MCF 10A (cell line): ENCODE measurements at regions not wholly inside any gene's neighbourhood (a gene's known extent, or its start where the extent isn't known, plus 50 kb on each side); places are given as distances from the start of the nearest gene placed in this dataset.

ENCODE experiments used
- BruUV-seq: library from RNA; stranded (reverse); fragments of 400-500 nt; replicated peaks from 2 replicates; lab custom pipeline; 2021; lab: Mats Ljungman, UMichigan
- CTCF ChIA-PET: fragments of 300-600 bp; sonication (Branson Sonifier 250); formaldehyde crosslinking; extraction: SDS; loops from one replicate; lab custom pipeline; 2021; ENCODE audit warnings: antibody characterized with exemption, inconsistent platforms; lab: Yijun Ruan, JAX
- POLR2A ChIA-PET: fragments of 300-600, 350-650 bp; sonication (Branson Sonifier 250); formaldehyde crosslinking; extraction: SDS; loops from one replicate; lab custom pipeline; 2020; ENCODE audit warnings: antibody characterized with exemption, inconsistent platforms; lab: Yijun Ruan, JAX
- DNase-seq: peaks from one replicate; pipeline ENCODE4 v3.0.0-alpha.2; 2018; ENCODE audit not compliant: unreplicated experiment
- H3K27ac Mint-ChIP-seq: one replicate; pipeline ENCODE4 v1.8.0; 2022; ENCODE audit warnings: mild to moderate bottlenecking, low read depth, mixed read lengths; ENCODE audit not compliant: unreplicated experiment
- H3K27me3 Mint-ChIP-seq: one replicate; pipeline ENCODE4 v1.8.0; 2022; ENCODE audit warnings: mixed read lengths; ENCODE audit not compliant: insufficient read depth, unreplicated experiment
- H3K36me3 Mint-ChIP-seq: one replicate; pipeline ENCODE4 v1.8.0; 2022; ENCODE audit warnings: mild to moderate bottlenecking, moderate library complexity, mixed read lengths; ENCODE audit not compliant: insufficient read depth, unreplicated experiment
- H3K4me1 Mint-ChIP-seq: one replicate; pipeline ENCODE4 v1.8.0; 2022; ENCODE audit warnings: mixed read lengths; ENCODE audit not compliant: insufficient read depth, unreplicated experiment
- H3K4me3 Mint-ChIP-seq: one replicate; pipeline ENCODE4 v1.8.0; 2022; ENCODE audit warnings: mild to moderate bottlenecking, moderate library complexity, mixed read lengths; ENCODE audit not compliant: unreplicated experiment
- H3K9me3 Mint-ChIP-seq: one replicate; pipeline ENCODE4 v1.8.0; 2022; ENCODE audit warnings: mixed read lengths; ENCODE audit not compliant: unreplicated experiment
- CTCF ChIP-seq: fragments of 200-600 bp; IDR thresholded peaks from one replicate; pipeline ENCODE4 v1.8.0; 2022; ENCODE audit warnings: antibody characterized with exemption, mild to moderate bottlenecking; ENCODE audit not compliant: unreplicated experiment
- intact Hi-C: fragments of 100-400 bp; cut with micrococcal nuclease; formaldehyde crosslinking; loops from 2 replicates; pipeline ENCODE4 v1.14.1; 2022

GRCh38 chr1:101664726-101665125, 332.0 kb downstream of the OLFM3 start:
- TF ChIP-seq CTCF = no peak
- Mint-ChIP-seq H3K4me1 (no peaks in the 10 kb centered on the region), H3K9me3 (peaks cover 8% of the 10 kb centered on the region), H3K27ac (no peak overlapping the region), H3K36me3 (peaks cover under 1% of the 10 kb centered on the region), H3K27me3 (no peaks in the 10 kb centered on the region), H3K4me3 (no peak overlapping the region)
- no peak for DNase-seq
- ChIA-PET CTCF (interaction anchor here (0.8 to 1.3 kb wide), 4 partner anchors 11 to 770 kb away, joined by 4 to 8 read pairs (median 5); no protein-coding TSS in a partner anchor), POLR2A (interaction anchor here (0.6 kb wide), 1 partner anchor 15 kb away, joined by 3 read pairs; no protein-coding TSS in a partner anchor)
- no TSS peak for BruUV-seq
- intact Hi-C loops = no loop called here

DNA sequence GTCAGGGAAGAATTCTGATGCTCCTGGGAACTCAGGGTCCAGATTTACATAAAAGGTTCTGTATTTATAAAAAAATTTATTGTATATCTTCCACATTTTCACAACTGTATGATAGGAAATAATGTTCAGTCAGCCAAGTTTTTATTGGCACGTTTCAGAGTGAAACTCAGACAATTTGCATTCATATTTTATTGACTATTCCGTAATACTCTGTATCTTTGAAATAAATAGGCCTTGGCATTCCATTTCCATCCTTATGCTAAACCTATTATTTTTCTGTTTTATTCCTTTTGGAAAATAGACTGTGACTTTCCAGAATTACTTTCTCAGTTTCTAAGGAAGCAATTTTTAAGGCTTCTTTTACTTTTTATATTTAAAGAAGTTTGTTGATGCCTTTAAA, 329.0 kb downstream of the OLFM3 start:
- H3K36me3 Mint-ChIP-seq = peaks cover 6% of the 10 kb centered on the region
- ChIA-PET CTCF (no interaction called here), POLR2A (no interaction called here)
- no peaks in the 10 kb centered on the region for H3K27me3 Mint-ChIP-seq
- no peak overlapping the region for H3K4me3 Mint-ChIP-seq
- no peaks in the 10 kb centered on the region for H3K4me1 Mint-ChIP-seq
- BruUV-seq = no TSS peak
- H3K9me3 Mint-ChIP-seq = peaks cover 8% of the 10 kb centered on the region
- no peak overlapping the region for H3K27ac Mint-ChIP-seq
- intact Hi-C loops = no loop called here
- no peak for TF ChIP-seq CTCF
- DNase-seq = no peak

DNA sequence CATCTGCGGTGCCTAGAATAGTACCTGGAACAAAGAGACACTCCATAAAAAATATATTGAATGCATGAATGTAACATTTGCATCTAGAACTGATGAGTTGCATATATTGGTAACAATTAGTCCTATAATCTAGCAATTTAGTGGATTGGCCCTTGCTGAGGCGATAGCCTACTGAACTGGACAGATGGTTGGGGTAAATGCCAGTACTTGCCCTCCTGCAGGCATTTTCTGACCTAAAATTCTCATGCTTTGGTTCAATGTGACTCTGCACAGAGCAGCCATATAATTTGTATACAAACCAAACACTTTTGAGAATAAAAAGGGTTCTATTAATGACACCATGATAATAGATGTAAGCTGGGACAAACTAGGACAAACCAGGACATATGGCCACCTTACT, 313.6 kb downstream of the OLFM3 start:
- H3K27ac Mint-ChIP-seq = no peak overlapping the region
- no peak for TF ChIP-seq CTCF
- BruUV-seq = no TSS peak
- H3K36me3 Mint-ChIP-seq = no peaks in the 10 kb centered on the region
- intact Hi-C loops = no loop called here
- POLR2A ChIA-PET = no interaction called here
- peaks cover 7% of the 10 kb centered on the region for H3K9me3 Mint-ChIP-seq
- peaks cover 41% of the 10 kb centered on the region for H3K27me3 Mint-ChIP-seq
- H3K4me3 Mint-ChIP-seq = no peak overlapping the region
- H3K4me1 Mint-ChIP-seq = peaks cover 5% of the 10 kb centered on the region
- DNase-seq = no peak
- CTCF ChIA-PET = interaction anchor here (0.8 to 0.9 kb wide), 2 partner anchors 18 to 26 kb away, joined by 3 to 4 read pairs; no protein-coding TSS in a partner anchor

DNA sequence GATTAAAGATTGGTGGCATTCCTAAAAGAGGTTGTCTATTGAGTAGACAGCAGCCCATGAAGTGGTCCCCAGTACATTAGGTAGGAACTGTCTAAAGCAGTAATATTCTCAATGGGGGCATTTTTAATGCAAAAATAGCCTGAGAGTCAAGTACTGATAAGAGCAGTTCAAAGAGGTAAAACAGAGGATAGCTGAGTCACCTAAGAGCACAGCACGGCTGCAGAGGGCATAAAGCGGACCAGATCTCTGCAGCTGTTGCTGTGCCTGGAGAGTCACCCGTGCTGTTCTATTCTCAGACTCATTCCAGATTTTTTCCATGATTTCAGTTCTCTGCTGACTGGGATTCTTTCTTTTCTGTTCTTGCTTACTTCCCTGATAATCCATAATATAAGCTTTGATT, 313.2 kb downstream of the OLFM3 start:
- Mint-ChIP-seq H3K9me3 (peaks cover 7% of the 10 kb centered on the region), H3K4me1 (peaks cover 5% of the 10 kb centered on the region), H3K27ac (no peak overlapping the region), H3K27me3 (peaks cover 46% of the 10 kb centered on the region), H3K4me3 (no peak overlapping the region), H3K36me3 (no peaks in the 10 kb centered on the region)
- intact Hi-C loops = no loop called here
- ChIA-PET CTCF (interaction anchor here (0.6 to 0.9 kb wide), 3 partner anchors 18 to 49 kb away, joined by 3 to 4 read pairs (median 4); no protein-coding TSS in a partner anchor), POLR2A (no interaction called here)
- BruUV-seq = no TSS peak
- no peak for TF ChIP-seq CTCF
- no peak for DNase-seq
